Stomach (tissue), 8 donors: ENCODE measurements at regions not wholly inside any gene's neighbourhood (a gene's known extent, or its start where the extent isn't known, plus 50 kb on each side); places are given as distances from the start of the nearest gene placed in this dataset.

Source experiments
- DNase-seq, 2 donors: peaks; one replicate each; pipeline versions ENCODE4 v3.0.0 to v3.0.0-alpha.2; 2013 to 2019
- H3K27ac ChIP-seq, 5 donors: fragments of 200-600 bp in 4 of 5; sonication (generic) in 4 of 5; one replicate each; pipeline ENCODE4 v1.5.1; 2013 to 2019; ENCODE audit warnings: mild to moderate bottlenecking in 1 of 5, moderate library complexity in 1 of 5
- H3K27me3 ChIP-seq, 3 donors: fragments of 200-600 bp; sonication (generic); one replicate each; pipeline ENCODE4 v1.5.1; 2017 to 2019; ENCODE audit warnings: mixed run types in 1 of 3
- H3K36me3 ChIP-seq, 4 donors: fragments of 200-600 bp; sonication (generic); 1 replicate in 3 of 4; 2 replicates in 1 of 4; pipeline ENCODE4 v1.5.1; 2016 to 2019
- H3K4me1 ChIP-seq, 4 donors: fragments of 200-600 bp; sonication (generic); one replicate each; pipeline ENCODE4 v1.5.1; 2016 to 2019
- H3K4me3 ChIP-seq, 4 donors: fragments of 200-600 bp; sonication (generic) in 3 of 4; one replicate each; pipeline ENCODE4 v1.5.1; 2016 to 2019; ENCODE audit warnings: mild to moderate bottlenecking in 1 of 4
- H3K9me3 ChIP-seq, 4 donors: fragments of 200-600 bp; sonication (generic); one replicate each; pipeline ENCODE4 v1.5.1; 2016 to 2019
- EP300 ChIP-seq: sonication (generic); formaldehyde crosslinking; IDR thresholded peaks from one replicate; pipeline ENCODE4 v1.6.1; 2017; ENCODE audit warnings: antibody characterized with exemption
- POLR2A ChIP-seq, 4 donors: fragments of 450-650 bp; IDR thresholded peaks; one replicate each; pipeline ENCODE4 v1.6.1; 2016; ENCODE audit warnings: antibody characterized with exemption in 4 of 4, control low read depth in 2 of 4, mild to moderate bottlenecking in 1 of 4, moderate library complexity in 1 of 4
- POLR2AphosphoS5 ChIP-seq, 3 donors: sonication (generic); formaldehyde crosslinking; IDR thresholded peaks; one replicate each; pipeline ENCODE4 v1.6.1; 2016; ENCODE audit warnings: antibody characterized with exemption in 3 of 3
- WGBS, 5 donors: extraction: QIAGEN DNeasy Blood & Tissue Kit in 3 of 5; methylation state at CpG; one replicate each; pipeline versions ENCODE4 v1.1.5 to v1.1.7; 2013 to 2018; 5-methylcytosine and 5-hydroxymethylcytosine counted together
- intact Hi-C: fragments of 100-400 bp; cut with DNase I; formaldehyde crosslinking; loops from one replicate; pipeline ENCODE4 v1.15.1; 2023; ENCODE audit warnings: low total_unique reads
- TF ChIP-seq, protein P1 (sequence below), 7 experiments: fragments of 450-650 bp in 4 of 7; fragments of 200-600 bp in 3 of 7; sonication (generic) in 3 of 7; IDR thresholded peaks; one replicate each; pipeline ENCODE4 v1.5.1; 2016 to 2019; ENCODE audit warnings: antibody characterized with exemption in 7 of 7, control low read depth in 2 of 7, mild to moderate bottlenecking in 1 of 7
- donor health status: healthy with polysubstance abuse.
- donor health status: Bipolar disorder and iron deficiency.
- donor health status: healthy.

- WGBS, 5 donors, result 32 to 58% (median 35%) methylated on average over 3 of the region's 3 CpGs
- no peak overlapping the region for H3K27ac ChIP-seq
- no peaks in the 10 kb centered on the region for H3K36me3 ChIP-seq
- H3K9me3 ChIP-seq, result peaks cover 0 to 2% (median 0%) of the 10 kb centered on the region in 4 donors
- TF ChIP-seq, protein P1, sequence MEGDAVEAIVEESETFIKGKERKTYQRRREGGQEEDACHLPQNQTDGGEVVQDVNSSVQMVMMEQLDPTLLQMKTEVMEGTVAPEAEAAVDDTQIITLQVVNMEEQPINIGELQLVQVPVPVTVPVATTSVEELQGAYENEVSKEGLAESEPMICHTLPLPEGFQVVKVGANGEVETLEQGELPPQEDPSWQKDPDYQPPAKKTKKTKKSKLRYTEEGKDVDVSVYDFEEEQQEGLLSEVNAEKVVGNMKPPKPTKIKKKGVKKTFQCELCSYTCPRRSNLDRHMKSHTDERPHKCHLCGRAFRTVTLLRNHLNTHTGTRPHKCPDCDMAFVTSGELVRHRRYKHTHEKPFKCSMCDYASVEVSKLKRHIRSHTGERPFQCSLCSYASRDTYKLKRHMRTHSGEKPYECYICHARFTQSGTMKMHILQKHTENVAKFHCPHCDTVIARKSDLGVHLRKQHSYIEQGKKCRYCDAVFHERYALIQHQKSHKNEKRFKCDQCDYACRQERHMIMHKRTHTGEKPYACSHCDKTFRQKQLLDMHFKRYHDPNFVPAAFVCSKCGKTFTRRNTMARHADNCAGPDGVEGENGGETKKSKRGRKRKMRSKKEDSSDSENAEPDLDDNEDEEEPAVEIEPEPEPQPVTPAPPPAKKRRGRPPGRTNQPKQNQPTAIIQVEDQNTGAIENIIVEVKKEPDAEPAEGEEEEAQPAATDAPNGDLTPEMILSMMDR (IDR thresholded peaks at IDR 0.05), result no peak
- TF ChIP-seq EP300 (no peak), POLR2AphosphoS5 (IDR thresholded peaks at IDR 0.05) (no peak), POLR2A (IDR thresholded peaks at IDR 0.05) (no peak)
- no peak overlapping the region for H3K4me3 ChIP-seq
- DNase-seq, result no peak
- H3K4me1 ChIP-seq, result no peaks in the 10 kb centered on the region
- H3K27me3 ChIP-seq, result no peaks in the 10 kb centered on the region
- intact Hi-C loops, result no loop called here
Measured at GRCh38 chr1:175814885-175815284, 71.5 kb upstream of the TNR start.

GRCh38 chr1:175812936-175813335 lies 69.5 kb upstream of the TNR start:
- Histone ChIP-seq H3K4me1 (no peaks in the 10 kb centered on the region), H3K27me3 (no peaks in the 10 kb centered on the region), H3K36me3 (no peaks in the 10 kb centered on the region), H3K9me3 (no peaks in the 10 kb centered on the region), H3K4me3 (no peak overlapping the region), H3K27ac (no peak overlapping the region)
- 48 to 66% (median 64%) methylated on average over 2 of the region's 2 CpGs for WGBS, 5 donors
- TF ChIP-seq POLR2A (IDR thresholded peaks at IDR 0.05), result no peak
- intact Hi-C loops, result no loop called here
- DNase-seq, result no peak

GRCh38 chr1:175810305-175810704 lies 66.9 kb upstream of the TNR start:
- intact Hi-C loops, result no loop called here
- 71 to 84% (median 80%) methylated on average over 2 of the region's 2 CpGs for WGBS, 5 donors
- no peak for TF ChIP-seq POLR2A (IDR thresholded peaks at IDR 0.05)
- TF ChIP-seq, protein P1 (IDR thresholded peaks at IDR 0.05), result no peak
- Histone ChIP-seq H3K4me3 (no peak overlapping the region), H3K9me3 (no peaks in the 10 kb centered on the region), H3K27ac (no peak overlapping the region), H3K27me3 (no peaks in the 10 kb centered on the region), H3K4me1 (no peaks in the 10 kb centered on the region), H3K36me3 (no peaks in the 10 kb centered on the region)
- no peak for DNase-seq

GRCh38 chr1:175808999-175809398 lies 65.6 kb upstream of the TNR start:
- no peaks in the 10 kb centered on the region for H3K27me3 ChIP-seq
- H3K27ac ChIP-seq, result no peak overlapping the region
- DNase-seq, result no peak
- no peak overlapping the region for H3K4me3 ChIP-seq
- no peaks in the 10 kb centered on the region for H3K4me1 ChIP-seq
- H3K36me3 ChIP-seq, result no peaks in the 10 kb centered on the region
- intact Hi-C loops, result no loop called here
- TF ChIP-seq EP300 (no peak), POLR2A (IDR thresholded peaks at IDR 0.05) (no peak), POLR2AphosphoS5 (IDR thresholded peaks at IDR 0.05) (no peak)
- TF ChIP-seq, protein P1 (IDR thresholded peaks at IDR 0.05), result no peak
- H3K9me3 ChIP-seq, result no peaks in the 10 kb centered on the region

DNA sequence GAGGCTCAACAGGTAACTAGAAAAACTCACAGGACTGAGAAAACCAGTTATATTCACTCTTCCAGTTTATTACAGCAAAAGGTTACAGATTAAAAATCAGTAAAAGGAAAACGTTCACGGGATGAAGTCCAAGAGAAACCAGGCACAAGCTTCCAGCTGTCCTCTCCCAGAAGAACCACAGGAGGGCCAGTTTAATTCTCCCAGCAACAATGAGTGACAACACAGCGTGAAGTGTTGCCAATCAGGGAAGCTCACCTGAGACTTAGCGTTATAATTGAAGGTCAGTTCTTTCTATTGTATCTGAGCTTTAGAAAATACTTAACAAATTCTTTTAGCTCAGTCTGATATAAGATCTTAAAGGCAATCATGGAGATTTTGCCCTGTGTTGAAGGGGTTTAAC lies 65.2 kb upstream of the TNR start:
- Histone ChIP-seq H3K36me3 (no peaks in the 10 kb centered on the region), H3K4me3 (no peak overlapping the region), H3K27ac (no peak overlapping the region), H3K9me3 (no peaks in the 10 kb centered on the region), H3K4me1 (no peaks in the 10 kb centered on the region), H3K27me3 (no peaks in the 10 kb centered on the region)
- WGBS, 5 donors, result 30 to 40% (median 33%) methylated on average over 4 of the region's 4 CpGs
- intact Hi-C loops, result no loop called here
- TF ChIP-seq POLR2AphosphoS5 (IDR thresholded peaks at IDR 0.05), result no peak
- TF ChIP-seq POLR2A (IDR thresholded peaks at IDR 0.05), result no peak
- TF ChIP-seq, protein P1 (IDR thresholded peaks at IDR 0.05), result no peak
- no peak for TF ChIP-seq EP300
- DNase-seq, result no peak
